ENCODE measurements at regions not wholly inside any gene's neighbourhood (a gene's known extent, or its start where the extent isn't known, plus 50 kb on each side); places are given as distances from the start of the nearest gene placed in this dataset.

- H3K4ac ChIP-seq (ENCODE audit: low read depth, low read length), result no peak overlapping the region
- TF ChIP-seq CTCF (conservative IDR thresholded peaks at IDR 0.05), result peak; percentile 63; the same call in 2 of the 3 replicates
- H3K23ac ChIP-seq (ENCODE audit: insufficient read length, low read depth, low read length), result no peak overlapping the region
- no peaks in the 10 kb centered on the region for H3K27me3 ChIP-seq (ENCODE audit: insufficient read depth, low read length)
- H2AFZ ChIP-seq (ENCODE audit: low read length), result no peak overlapping the region
- no peaks in the 10 kb centered on the region for H3K79me1 ChIP-seq (ENCODE audit: insufficient read depth, low read depth, low read length, poor library complexity, severe bottlenecking)
- H3K56ac ChIP-seq (ENCODE audit: insufficient read length, low read depth, low read length), result no peak overlapping the region
- no peaks in the 10 kb centered on the region for H3K9me3 ChIP-seq (ENCODE audit: control insufficient read depth, low read depth, low read length)
- H3K4me3 Mint-ChIP-seq, result no peak overlapping the region
- no peak overlapping the region for H2BK5ac ChIP-seq (ENCODE audit: insufficient read length, low read length)
- no peak overlapping the region for H3K4me2 ChIP-seq (ENCODE audit: insufficient read depth, insufficient read length, low read length)
- H3K14ac ChIP-seq (ENCODE audit: insufficient read depth, low read length), result no peak overlapping the region
- no peak overlapping the region for H4K8ac ChIP-seq (replicated peaks; ENCODE audit: insufficient read length, low read depth, low read length)
- no peak overlapping the region for H3K27ac Mint-ChIP-seq
- no peaks in the 10 kb centered on the region for H3K23me2 ChIP-seq (ENCODE audit: insufficient read length, low read depth, low read length, poor library complexity, severe bottlenecking)
- no peak overlapping the region for H3K27ac ChIP-seq (ENCODE audit: insufficient read length, low read depth, low read length)
- no peak overlapping the region for H4K91ac ChIP-seq (ENCODE audit: insufficient read length, low read depth, low read length)
- H3K9ac ChIP-seq (ENCODE audit: extremely low read depth, insufficient read length, low read length), result no peak overlapping the region
- no peak overlapping the region for H3K18ac ChIP-seq (ENCODE audit: insufficient read length, low read depth, low read length)
- WGBS (ENCODE audit: extremely low coverage, insufficient read length, low lambda C conversion rate), result no CpG with 5 or more reads among the region's 3 CpGs
- no peak overlapping the region for H2AK5ac ChIP-seq (ENCODE audit: insufficient read length, low read length)
- H3K9me3 Mint-ChIP-seq, result no peaks in the 10 kb centered on the region
- no peak overlapping the region for H2BK12ac ChIP-seq (ENCODE audit: insufficient read length, low read depth, low read length)
- no peaks in the 10 kb centered on the region for H3K4me1 ChIP-seq (ENCODE audit: insufficient read depth, low read length)
- H3K27me3 Mint-ChIP-seq (ENCODE audit: low read depth), result no peaks in the 10 kb centered on the region
- H3K36me3 Mint-ChIP-seq (ENCODE audit: insufficient read depth in 1 of 3, low read depth in 3 of 3), result no peaks in the 10 kb centered on the region
- no peak overlapping the region for H4K5ac ChIP-seq (ENCODE audit: insufficient read length, low read depth, low read length)
- no peak overlapping the region for H3T11ph ChIP-seq (ENCODE audit: low read length)
- 0 out of 4 replicates have a peak, but pooled peaks cover 0 to 2% of the 10 kb centered on the region in 2 experiments for H3K4me1 Mint-ChIP-seq
- no peak overlapping the region for H2BK15ac ChIP-seq (ENCODE audit: low read depth, low read length)
- no peak for DNase-seq
- no peak overlapping the region for H2BK20ac ChIP-seq (ENCODE audit: low read depth, low read length, poor library complexity, severe bottlenecking)
- H2BK120ac ChIP-seq (ENCODE audit: low read depth, low read length, poor library complexity, severe bottlenecking), result no peak overlapping the region
- no peaks in the 10 kb centered on the region for H4K20me1 ChIP-seq (ENCODE audit: control insufficient read depth, insufficient read depth, insufficient read length)
- H3K79me2 ChIP-seq (ENCODE audit: insufficient read depth, low read length), result no peaks in the 10 kb centered on the region
Measured at GRCh38 chr3:22922317-22922716, 280.8 kb upstream of the UBE2E2 start.
